ENCODE measurements at regions not wholly inside any gene's neighbourhood (a gene's known extent, or its start where the extent isn't known, plus 50 kb on each side); places are given as distances from the start of the nearest gene placed in this dataset.
"Not testable (repeated sequence)": the region's sequence is repeated elsewhere in the genome, so short reads cannot be mapped to it uniquely, and the experiment has no call there.

DNA sequence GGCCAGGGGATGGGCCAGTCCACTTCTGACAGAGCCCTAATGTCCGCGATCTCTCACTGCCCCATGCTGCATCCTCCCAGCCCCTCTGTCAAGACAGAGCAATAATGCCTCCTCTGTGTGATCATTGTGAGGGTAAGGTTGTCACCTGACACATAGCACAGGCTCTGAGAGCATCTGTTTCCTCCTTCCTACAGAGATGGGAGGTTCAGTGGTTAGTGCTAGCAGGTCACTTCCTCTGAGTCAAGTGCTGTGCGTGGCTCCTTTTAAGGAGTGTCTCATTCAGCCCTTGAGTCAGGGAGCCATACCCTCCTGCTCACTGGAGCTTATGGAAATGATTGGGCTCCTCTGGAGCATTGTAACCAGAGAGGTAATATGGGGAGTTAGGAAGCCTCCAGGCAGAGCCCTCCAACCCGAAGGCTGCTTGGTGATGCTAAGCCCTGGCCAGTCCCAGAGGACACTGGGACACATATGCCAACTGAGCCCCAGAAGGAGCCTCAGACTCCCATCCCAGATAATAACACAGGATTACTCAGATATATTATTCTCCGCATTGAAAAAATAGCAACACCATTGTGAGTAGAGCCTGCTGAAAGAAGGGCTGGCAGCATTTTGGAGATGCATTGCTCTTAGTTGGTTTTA lies 189.0 kb downstream of the GALNT1 start:
- DNase-seq: no peak

DNA sequence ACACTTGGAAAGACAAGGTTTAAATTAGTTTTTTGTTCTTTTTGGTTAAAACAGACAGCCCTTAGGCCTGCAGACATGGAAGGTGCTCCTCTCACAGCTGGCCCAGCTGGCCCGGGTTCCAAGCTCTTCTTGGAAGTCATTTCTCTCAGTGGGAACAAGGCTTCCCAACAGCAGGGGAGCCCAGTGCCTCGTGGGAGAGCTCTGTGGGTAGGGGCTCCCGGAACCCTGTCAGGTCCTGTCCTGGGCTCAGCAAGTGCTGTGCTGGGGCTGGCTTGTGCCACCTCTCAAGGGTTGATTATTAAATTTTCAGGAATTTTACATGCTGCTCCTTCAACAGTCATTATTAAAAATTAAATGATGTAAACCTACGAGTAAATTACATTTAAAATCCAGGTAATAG lies 189.6 kb downstream of the GALNT1 start:
- no peak for DNase-seq

DNA sequence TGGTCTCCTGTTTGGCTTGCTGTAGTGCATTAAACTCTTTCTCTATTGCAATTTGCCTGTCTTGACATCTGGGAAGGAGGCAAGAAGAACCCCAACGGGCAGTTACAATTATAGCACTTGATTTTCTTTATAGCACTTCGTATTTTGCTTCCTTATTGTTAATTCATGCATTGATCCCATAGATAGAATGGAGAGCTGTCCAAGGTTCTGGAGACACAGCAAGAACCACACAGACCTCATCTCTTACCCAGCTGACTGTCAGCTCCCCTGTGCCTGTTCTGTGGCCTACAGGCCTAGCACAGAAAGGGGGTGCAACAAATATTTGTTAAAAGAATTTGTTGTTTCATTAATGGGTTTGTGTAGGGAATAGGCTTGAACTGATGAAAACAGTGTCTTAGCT lies 194.3 kb downstream of the GALNT1 start:
- DNase-seq: no peak

DNA sequence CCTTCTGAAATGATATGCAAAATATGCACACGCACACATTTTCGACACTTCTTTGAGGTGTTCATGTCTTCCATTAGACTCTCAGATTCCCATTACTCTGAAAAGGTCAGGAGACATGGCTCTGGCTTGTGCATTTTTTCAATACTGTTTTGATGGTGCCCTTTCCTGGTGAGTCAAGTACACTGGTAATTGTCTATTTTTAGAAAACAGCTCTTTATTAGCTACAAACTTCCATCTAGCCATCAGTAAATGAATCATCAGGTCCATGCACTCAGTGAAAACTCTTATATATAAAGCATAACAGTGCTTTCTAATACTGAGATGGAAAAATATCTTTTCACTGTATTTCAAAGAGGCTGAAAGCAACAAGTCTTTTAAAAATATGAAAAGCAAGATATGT lies 194.9 kb downstream of the GALNT1 start:
- no peak for DNase-seq

DNA sequence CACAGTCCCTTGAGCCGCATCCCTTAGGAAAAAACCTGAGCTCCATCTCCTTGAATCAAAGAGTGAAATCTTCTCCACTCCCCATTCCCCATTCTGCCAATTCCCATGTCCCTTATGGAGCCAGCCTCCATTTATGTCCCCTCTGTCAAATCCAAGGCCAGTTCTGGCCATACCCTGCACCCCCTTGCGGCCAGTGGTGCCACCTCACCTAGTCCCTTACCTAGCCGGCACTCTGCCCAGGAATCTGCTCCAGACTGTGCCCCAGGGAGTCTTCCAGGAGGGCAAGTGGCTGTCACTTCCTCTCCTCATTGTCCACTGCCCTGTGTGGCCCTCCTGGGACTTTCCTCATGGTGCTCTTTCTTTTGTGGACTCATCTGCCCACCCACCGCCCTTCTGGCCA lies 195.4 kb upstream of the RMP24 start:
- no peak for DNase-seq

DNA sequence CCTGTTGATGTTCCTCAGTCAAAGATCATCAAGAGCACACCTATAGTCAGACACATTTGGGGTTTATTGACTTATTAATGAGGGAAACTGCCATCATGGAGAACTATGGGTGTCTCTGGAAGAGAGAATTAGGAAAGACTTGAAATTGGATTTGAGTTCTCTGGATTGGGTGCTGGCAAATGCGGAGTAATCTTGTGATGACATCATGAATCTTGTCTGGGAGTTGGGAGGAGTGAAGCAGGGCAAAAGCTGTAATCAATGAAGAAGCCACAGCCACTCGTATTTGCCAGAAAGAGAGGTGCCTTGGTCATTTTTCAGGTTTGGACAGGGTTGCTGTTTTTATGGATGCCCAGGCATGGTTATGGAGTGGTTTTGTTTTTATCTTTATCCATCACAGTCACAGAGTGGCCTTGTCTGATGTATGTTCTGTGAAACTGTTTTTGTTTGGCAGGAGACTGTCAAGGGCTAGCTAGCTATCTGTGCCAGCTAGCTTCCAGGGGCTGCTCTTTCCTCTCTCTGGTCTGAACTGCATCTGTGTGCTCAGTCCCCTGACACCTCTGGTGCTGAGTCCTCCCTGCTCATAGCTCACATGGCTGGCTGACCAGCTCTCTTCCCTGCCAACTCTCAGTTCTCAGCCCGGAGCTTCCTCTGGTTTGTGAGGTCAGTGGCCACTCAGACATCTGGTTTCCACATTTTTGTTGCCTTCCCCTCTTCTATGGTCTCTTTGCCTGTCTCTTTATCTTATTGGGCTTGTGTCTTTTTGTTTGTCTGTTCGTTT lies 193.4 kb upstream of the RMP24 start:
- no peak for DNase-seq

DNA sequence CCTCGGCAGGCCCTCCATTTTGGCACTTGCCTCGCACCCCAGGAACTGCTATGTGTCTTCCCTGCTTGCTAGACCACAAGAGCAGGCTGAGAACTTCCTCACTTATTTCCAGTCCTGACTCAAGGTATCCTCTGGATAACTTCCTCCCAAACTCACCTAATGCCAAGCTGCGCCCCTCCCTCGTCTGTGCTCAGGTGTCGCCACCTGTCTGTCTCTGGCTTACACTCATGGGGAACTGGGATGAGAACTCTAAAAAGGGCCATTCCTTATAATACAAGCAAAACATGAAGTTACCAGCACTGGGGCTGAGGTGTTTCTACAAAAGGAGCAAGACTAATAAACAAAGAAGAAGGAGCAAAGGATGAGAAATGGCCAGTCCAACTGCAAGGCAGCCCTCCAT lies 191.5 kb upstream of the RMP24 start:
- DNase-seq: no peak

DNA sequence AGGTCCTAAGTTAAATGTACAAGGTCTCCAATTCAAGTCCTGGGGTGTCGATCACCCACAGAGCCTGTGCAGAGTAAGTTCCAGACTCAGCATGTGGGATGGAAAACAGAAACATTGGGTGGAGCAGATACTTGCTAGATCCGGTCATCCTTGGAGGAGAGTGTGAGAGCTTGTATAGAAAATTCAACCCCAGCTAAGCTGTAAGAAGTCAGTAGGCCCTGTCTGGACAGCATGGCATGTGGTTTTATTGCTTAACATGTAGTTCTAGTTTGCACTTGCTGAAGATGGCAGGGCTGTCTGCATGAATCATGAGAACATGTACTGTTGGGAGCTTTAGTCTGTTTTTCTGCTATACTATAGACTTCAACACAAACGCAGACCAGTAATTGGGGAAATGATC lies 189.6 kb upstream of the RMP24 start:
- DNase-seq: no peak

DNA sequence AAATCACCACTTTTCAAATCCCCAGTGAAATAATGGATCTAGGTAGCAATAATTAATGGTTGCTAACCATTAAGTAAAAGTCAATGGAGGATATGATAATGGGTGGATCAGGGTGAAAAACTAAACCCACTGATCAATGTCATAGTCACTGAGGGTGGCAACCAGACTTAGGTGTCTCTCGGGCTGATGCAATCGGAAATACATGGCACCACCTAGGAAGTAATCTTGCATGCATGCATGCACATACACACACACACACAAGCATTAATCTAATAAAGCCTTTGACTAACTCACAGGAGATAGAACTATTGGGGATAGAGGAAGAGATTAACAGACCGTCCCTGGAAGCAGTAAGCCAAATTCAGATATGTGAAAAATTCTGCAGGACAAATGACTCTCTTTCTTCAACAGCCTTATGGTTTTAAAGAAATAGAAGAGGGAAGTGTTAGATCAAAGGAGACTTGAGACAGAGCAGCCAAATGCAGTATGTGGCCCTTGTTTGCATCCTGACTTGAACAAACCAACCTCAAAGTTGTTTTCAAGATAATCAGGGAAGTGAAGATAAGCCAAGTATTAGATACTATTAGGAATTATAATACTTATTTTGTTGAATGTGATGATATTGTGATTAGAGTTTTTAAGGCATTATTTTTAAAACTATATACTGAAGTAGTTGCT lies 186.0 kb upstream of the RMP24 start:
- DNase-seq: no peak

DNA sequence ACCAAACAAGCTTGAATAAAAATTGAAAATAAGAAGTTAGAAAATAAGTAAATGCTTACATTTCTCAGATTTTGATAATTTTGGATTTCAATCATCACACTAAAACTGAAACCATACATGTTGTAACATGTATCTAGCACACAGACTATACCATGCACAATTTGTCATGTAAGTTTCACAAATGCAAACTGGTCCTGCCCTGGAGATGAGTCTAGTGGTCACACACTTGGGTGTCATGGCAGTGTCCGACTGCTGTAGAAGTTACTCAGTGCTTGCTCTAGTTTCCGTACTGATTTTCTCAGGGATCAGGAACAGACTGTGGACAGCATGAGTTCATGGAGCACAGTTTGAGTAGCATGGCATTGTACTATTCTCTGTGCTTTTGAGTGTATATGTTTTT lies 182.9 kb upstream of the RMP24 start:
- no peak for DNase-seq

DNA sequence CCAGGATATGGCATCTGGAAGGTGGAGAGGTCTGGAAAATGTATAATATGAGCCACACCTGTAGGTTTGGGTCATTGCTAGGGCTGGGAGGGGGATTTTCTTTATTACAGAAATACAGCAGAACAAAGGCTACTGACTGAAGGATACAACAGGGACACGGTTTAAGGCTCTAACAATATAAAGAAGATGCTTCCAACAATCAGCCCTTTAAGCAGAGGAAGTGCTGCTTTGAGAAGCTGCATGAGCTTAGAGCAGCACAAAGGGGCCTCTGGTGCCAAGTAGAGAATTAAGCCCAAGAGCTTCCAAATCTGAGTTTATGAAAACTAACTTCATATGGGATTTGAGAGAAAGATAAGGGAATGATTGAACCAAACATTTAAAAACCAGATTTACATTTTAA lies 174.5 kb upstream of the RMP24 start:
- no peak for DNase-seq

DNA sequence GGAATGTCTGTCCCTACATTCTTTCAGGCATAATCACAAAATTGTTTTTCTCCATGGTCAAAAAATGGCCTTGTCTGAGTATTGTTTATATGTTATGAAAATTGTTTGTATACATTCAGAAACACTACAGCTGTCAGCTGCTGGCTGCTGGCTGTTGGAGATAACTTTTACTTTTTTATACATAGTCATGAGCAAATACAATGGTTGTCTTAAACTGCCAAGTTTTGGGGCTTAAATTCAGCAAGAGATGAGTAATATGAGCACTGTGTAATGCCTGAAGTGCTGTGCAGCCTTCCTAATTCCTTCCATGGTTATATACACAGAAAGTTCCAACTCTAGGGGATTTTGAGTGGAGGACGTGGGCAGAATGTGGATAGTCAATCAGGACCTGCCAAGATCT lies 168.9 kb upstream of the RMP24 start:
- no peak for DNase-seq

DNA sequence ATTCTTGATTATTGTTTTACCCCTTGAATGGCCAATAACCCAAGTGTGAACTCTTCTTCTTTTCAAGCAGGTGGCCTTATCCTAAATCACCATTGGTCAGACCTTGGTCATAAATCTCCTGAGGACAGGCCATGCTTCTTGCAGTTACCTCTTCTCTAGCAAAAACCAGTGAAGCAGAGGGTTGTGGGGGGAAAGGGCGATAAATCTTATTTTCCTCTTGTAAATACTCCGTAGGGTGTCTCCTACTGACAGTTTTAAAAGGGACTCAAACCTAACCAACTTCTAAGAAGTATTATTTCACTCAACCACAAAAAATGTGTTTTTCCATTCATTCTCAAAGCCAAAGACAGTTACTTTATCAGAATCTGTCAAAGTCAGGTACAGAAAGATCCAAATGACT lies 168.1 kb upstream of the RMP24 start:
- DNase-seq: no peak

DNA sequence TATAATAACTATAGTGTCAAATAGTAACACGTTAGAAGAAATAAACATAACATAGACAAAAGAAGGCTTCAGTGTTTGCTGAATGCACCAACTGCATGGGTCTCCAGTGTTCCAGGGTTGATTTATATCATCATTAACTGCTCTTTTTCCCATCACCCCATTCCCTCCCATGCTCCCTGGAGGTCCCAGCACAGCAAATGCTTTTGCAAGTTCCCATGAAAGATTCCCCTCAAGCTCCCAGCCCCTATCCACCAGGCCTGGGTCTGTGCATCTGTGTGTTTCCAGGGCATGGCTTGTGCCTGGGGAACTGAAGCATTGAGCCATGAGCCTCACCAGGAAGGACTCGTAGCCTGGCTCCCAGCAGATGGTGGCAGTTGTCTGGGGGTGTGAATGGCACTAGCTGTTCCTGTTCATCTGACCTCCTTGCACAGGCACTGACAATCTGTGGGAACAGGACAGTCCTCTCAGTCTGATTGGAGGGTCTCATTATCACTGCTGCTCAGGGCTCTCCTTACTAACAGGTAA lies 164.6 kb upstream of the RMP24 start:
- no peak for DNase-seq

DNA sequence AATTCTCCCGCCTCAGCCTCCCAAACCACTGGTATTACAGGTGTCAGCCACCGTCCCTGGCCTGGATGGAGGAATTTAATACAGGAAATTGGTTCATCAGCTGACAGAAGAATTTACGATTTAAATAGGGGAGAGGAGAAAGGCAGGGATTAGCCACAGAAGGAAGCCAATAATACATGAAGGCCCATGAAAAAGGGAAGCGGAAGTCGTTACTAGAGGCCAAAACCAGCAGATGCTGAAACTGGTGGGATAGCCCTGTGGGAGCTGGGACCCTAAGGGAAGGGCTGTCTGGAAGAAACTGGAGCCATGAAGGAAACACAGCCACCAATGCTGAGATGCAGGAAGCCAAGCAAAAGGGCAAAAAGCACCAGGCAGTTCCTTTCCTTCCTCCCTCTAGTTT lies 163.7 kb upstream of the RMP24 start:
- DNase-seq: no peak

DNA sequence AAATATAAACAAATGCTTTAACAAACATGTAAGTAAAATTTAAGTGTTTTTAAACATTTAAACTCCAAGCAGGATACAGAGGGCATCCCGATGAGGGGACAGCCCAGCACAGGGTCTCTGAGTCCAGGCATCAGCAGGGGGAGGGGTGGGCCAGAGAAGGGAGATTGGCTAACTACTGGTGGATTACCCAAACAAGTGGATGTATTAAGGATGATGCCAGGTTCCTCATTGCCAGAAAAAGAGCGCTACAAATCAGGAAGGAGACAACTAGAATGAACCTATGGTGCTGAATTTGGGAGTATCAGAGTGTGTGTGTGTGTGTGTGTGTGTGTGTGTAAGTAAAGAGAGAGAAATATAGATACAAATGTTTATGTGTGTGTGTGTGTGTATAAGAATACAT lies 162.0 kb upstream of the RMP24 start:
- DNase-seq: no peak

DNA sequence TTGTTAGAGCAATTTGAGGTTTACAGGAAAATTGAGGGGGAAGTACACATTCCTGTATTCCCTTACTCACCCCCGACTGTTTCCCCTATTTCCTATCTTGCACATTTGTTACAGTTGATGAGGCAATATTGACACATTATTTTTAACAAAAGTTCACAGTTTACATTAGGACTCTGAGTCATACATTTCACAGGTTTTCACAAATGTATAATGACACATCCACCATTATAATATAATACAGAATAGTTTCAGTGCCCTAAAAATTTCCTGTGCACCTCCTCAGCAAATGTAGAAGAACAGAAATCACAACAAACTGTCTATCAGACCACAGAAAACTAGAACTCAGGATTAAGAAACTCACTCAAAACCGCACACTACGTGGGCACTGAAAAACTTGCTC lies 160.6 kb upstream of the RMP24 start:
- no peak for DNase-seq

DNA sequence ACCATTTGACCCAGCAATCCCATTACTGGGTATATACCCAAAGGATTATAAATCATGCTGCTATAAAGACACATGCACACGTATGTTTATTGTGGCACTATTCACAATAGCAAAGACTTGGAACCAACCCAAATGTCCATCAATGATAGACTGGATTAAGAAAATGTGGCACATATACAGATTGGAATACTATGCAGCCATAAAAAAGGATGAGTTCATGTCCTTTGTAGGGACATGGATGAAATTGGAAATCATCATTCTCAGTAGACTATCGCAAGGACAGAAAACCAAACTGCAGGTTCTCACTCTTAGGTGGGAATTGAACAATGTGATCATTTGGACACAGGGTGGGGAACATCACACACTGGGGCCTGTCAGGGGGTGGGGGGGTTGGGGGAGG lies 157.5 kb upstream of the RMP24 start:
- DNase-seq: not testable (repeated sequence)

DNA sequence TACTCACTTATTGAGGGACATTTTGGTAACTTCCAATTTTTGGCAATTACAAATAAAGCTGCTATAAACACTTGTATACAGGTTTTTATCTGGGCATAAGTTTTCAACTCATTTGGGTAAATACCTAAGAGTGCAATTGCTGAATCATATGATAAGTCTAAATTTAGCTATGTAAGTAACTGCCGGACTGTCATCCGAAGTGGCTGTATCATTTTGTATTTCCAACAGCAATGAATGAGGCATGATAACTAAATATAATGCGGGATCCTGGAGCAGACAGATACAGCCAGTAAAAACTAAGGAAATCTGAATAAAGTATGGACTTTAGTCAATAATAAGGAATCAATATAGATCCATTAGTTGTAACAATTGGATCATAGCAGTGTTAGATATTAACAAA lies 156.5 kb upstream of the RMP24 start:
- DNase-seq: no peak

DNA sequence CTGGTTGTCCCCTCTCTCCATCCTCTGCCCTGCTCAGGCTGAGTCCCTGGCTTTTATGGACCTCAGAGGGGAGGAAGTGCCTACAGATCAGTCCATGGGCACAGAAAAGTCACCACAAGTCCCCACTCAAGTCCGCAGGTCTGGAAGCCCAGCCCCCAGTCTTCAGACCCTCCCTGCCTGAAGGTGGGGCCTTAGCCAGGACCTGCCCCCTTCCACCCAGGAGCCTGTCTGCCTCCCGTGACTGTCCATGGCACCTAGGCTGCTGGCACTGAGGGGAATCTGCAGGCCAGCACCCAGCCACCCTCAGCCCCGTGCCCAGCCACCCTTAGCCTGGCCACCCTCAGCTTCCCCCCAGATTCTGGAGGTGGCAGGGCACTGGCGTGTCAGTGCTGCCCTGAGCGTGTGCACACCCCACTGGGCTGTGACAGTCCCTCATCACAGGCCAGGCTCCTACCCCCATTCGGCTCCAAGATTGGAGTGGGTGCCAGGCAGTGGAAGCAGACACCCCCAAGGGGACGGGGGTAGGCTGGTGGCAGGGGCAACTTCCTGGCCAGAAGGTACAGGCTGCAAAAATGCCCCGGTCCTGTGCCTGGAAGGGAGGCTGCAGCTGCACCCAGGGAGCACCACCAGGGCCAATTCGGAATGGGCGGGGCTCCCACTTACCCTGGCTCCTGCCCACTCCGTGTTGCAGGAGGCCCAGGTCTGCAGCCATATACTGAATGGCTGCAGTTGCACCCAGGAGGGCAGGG lies 154.7 kb upstream of the RMP24 start:
- DNase-seq: no peak

DNA sequence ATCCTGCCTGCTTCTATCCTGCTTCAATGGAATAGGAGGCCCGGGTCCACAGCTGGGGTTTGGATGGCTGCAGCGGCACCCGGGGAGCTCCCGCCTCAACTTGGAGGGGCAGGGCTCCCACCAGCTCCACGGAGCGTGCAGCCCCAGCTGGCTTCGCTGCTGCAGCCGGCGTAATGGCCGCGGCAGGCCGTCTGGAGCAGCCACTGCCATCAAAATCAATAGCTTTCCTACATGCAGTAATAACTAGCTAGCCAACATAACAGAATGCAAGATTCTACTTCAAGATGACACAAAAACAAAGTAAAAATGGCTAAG lies 154.2 kb upstream of the RMP24 start:
- no peak for DNase-seq

DNA sequence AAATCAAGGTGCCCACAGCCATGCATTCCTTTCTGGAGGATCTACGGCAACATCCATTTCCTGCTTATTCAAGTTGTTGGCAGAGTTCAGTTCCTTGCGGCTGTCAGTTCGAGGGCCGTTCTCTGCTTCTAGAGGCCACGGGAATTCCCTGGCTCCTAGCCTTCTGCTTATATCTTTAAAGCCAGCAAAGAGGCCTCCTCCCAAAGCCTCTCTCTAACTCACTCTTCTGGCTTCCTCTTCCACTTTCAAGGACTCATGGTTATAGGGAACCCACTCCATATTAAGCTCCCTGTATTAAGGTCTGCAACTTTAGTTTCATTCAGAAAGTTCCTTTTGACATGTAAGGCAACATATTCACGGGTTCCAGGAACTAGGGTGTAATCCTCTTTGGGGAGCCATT lies 150.1 kb upstream of the RMP24 start:
- DNase-seq: no peak
